ENCODE measurements at regions not wholly inside any gene's neighbourhood (a gene's known extent, or its start where the extent isn't known, plus 50 kb on each side); places are given as distances from the start of the nearest gene placed in this dataset.

DNA sequence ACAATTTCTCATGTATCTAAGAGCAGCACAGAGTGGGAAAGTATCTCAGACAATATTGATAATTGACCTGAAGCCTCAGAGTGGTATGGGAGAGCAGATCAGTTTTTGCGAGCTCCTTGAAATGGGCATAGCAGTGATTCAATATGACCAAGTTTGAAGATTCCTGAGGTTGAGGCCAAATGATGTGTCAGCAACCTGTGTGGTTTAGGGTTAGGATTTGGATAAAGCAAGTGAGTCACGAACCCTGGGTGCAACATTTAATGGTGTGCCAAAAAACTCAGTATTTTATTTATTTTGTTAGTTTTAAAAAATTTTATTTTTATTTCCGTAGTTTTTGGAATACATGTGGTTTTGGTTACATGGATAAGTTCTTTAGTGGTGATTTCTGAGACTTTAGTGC is 92.5 kb upstream of the C21orf91 start:
- TF ChIP-seq, protein P1, sequence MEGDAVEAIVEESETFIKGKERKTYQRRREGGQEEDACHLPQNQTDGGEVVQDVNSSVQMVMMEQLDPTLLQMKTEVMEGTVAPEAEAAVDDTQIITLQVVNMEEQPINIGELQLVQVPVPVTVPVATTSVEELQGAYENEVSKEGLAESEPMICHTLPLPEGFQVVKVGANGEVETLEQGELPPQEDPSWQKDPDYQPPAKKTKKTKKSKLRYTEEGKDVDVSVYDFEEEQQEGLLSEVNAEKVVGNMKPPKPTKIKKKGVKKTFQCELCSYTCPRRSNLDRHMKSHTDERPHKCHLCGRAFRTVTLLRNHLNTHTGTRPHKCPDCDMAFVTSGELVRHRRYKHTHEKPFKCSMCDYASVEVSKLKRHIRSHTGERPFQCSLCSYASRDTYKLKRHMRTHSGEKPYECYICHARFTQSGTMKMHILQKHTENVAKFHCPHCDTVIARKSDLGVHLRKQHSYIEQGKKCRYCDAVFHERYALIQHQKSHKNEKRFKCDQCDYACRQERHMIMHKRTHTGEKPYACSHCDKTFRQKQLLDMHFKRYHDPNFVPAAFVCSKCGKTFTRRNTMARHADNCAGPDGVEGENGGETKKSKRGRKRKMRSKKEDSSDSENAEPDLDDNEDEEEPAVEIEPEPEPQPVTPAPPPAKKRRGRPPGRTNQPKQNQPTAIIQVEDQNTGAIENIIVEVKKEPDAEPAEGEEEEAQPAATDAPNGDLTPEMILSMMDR (IDR thresholded peaks at IDR 0.05), result no peak
- TF ChIP-seq POLR2A (IDR thresholded peaks at IDR 0.05), result no peak
